GM18870 (cell line): ENCODE measurements at regions not wholly inside any gene's neighbourhood (a gene's known extent, or its start where the extent isn't known, plus 50 kb on each side); places are given as distances from the start of the nearest gene placed in this dataset.

Source experiments
- ATAC-seq: cut with Tn5 transposase; IDR thresholded peaks from one replicate; pipeline ENCODE4 v1.9.1; 2021; ENCODE audit warnings: moderate library complexity; ENCODE audit not compliant: unreplicated experiment

DNA sequence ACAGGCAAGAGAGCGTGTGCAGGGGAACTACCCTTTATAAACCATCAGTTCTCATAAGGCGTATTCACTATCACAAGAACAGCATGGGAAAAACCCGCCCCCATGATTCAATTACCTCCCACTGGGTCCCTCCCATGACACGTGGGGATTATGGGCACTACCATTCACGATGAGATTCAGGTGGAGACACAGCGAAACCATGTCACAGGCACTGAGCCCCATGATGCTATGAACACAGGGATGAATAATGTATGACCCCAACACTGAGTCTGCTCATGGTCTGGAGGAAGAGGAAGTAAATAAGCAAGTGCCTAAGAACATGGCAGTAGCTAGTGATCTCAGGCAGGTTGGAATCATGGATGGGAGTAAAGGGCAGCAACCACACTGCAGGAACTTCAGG, 281.0 kb upstream of the ZNF462 start:
- no peak for ATAC-seq

DNA sequence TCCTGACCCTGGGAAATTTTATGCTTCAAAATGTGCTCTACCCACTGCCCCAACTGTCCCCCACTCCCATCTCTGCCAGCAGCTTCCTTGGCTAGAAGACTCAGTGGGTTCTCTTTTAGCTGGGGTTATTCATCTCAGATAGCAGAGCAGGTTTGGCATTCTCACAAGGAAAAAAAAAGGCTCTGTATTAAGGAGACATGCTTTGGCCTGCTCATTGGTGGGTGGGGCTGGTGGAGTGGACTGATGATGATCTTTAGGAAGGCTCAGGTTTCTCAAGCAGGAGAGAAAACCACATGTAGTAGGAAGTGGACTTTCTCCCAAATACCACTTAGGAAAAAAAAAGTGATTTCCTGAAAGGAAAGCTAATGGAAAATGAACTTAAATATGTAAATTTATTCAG, 279.2 kb upstream of the ZNF462 start:
- ATAC-seq = no peak

DNA sequence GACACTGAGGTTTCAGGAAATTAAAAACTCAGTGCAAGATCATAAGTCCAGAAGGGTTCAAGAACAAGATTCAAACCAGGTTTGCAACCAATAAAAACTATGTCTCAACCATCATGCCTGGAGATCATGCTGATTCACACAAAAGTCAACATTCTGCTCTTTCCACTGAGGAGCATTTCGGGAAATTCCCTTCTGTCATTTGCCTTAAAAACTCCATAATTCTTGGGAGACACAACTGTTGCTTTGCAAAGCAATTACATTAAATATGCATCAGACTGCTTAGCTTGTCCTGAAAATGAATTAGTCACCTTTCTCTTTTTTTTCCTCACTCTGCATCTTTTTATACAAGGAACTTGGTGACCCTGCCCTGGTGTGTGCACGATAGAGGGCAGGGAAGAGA, 275.9 kb upstream of the ZNF462 start:
- ATAC-seq = no peak

DNA sequence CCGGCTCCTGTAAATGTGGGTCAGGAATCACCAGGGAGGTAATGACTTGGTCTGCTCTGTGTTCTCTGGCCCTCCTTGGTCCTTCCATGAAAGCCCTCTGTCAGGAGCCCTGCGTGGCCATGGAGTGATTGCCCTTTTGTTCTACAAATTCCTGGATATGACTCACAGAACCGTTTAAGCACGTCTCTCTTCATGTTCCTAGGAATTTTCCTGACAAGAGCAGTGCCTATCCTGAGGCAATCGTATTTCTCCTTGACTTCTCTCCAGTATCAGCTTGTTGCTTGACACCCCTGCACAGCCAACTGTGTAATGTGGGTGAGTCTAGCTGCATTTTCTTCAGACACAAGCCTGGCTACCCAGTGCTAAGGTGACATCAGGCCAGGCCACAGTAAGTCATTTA, 274.3 kb upstream of the ZNF462 start:
- no peak for ATAC-seq

DNA sequence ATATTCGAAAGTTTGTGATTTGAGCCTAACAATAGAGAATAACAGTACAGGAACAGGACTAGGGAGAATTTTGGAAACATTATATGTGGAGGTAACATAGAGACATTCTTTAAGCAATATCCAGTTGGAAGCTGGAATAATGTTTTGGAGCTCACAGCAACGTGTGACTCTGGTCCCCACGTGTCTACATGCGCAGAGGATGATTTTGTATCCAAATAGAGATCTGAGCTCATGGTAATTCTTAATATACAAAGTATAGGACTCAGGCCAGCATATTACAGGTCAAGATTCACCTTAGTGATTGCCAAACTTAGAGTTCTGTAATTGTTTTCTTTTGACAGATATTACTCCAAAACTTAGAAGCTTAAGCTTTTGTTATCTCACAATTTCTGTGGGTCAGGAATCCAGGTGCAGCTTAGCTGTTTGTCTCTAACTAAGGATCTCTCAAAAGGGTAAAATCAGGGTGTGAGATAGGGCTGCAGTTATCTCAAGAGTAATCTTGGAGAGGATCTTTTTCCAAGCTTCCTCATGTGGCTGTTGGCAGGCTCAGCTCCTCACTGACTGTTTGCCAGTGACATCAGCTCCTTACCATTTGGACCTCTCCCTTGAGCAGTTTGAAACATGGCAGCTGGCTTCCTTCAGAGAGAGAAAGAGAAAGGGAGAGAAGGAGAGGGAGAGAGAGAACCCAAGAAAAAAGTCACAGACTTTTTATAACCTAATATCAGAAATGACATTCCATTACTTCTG, 272.0 kb upstream of the ZNF462 start:
- no peak for ATAC-seq

DNA sequence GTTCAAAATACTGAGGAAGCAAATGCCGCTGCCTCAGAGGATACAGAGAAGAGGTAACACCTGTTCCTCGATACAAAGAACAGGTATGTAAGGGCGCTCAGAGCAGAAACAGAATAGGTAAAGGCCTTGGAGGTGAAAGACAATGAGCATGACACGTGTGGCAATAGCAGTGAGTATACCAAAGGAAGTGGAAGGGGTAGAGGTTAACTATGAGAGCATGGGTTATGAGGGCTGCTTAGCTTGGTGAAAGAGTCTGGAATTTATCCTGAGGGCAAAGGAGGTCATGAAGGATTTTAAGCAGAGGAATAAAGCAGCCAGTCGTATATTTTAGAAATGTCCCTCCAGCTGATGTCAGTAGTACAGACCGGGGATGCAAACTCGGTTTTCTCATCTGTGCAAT, 269.8 kb upstream of the ZNF462 start:
- ATAC-seq = no peak

DNA sequence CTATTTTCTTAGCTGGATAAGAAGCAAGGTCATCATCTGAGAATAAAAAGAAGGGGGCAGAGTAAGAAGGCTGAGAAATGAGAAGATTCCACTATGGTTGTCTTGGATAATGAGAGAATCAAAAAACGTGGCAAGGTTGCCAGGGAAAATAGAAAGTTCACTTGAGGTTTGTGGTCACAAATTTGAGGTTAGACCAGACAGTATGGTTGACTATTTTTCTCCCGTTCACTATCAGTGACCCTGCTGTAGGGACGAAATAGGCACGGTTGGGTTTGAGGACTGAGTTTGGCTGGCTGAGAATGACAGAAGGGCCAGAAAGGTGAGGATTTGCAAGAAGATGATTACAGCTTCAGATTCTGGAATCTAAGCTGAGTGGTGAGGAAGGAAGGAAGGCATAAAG, 266.0 kb upstream of the ZNF462 start:
- no peak for ATAC-seq

DNA sequence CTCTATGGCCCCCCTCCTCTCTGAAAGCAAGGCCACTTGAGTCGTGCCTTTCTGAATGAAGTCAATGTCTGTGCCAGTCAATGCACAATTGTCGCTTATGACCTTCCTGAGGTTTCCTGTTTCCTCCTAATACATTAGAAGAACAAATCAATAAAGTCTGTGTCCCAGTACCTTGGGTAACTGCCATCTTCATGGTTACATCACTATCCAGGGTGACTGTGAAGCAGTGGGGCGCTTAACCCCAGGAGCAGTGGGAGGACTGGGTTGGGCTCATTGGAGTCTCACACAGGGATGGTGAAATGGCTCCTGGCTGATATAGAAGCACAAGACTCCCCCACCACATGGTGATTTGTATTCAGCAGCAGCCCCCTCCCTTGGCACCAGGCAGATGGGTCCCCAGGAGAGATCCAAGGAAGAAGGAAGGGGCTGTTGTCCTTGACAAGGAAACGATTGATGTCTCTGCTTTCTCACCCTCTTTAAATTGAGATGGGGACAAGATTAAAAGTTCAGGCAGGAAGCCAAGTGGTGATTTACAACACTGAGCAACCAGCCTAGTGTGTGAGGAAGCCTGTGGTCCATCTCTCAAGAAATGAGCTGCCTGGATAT, 261.9 kb upstream of the ZNF462 start:
- no peak for ATAC-seq

DNA sequence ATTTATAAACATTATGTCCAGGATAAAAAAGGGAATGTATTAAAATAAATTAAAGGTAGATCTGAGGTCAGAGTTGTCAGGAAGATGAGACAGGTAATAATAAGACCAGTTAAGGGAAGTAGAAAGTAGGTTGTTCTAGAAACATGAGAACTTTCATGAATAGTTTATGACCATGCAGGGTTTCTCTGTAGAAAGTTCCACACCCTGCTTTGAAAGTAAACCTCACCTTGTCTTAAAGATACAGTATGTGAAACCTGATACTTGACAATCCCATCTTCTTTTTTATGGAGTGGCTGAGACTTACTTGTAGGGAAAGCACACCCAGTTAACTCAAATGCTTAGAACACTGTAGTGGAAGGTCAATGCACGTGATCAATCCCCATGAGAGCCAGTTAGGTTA, 260.6 kb upstream of the ZNF462 start:
- ATAC-seq = no peak

DNA sequence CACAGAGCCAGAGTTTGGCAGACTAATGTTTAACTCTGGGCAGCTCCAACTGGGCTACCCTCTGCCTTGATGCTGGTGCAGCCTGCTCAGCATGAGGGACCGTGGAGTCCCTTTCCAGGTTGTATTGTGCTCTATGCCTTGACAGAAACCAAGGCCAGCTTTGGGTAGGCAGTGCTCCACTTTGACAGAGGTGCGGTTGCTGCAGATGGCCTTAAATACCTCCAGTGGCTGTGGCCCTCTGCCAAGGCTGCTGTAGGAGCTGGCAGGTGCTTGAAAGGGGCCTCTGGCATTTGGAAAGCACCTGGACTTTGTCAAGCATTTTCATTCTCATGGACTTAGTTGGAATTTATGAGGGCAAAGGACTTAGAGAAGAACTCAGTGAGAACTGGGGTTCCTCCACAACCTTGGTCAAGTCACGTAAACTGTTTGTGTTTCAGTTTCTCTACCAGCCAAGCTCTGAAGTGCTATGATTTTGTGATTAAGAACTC, 249.7 kb upstream of the ZNF462 start:
- no peak for ATAC-seq

DNA sequence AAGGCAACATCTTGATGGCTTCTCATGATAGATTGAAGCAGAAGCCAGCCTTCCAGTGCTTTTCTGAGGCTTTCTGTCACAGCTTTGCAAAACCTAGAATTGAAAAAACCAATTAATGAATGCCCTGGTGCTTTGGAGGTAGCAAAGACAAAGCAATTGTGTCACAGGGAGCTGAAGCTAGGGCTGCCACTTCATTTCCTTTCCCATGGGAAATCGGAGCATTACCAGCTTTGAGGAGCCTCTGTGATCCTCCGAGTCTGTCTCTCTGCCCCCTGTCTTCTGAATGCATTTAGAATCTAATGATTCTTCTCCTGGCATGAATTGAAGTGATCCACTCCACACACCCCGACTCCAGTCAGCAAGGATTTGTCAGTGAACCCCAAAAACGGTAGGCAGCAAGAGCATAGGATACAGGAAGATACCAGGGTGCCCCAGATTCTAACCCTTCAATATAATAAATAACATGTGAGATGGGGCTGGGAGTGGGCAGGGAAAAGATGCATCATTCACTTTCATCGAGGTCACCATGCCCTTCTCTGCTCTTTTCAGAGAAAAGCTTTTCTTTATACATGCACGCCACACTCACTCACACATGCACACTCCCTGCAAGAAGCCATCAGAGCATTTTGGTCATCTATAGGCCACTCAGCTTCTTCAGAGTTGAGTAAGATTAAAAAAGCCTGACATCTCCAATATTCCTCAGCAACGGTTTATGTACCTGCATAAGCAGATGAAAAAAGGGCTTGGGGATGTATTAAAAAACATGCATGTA, 247.7 kb upstream of the ZNF462 start:
- no peak for ATAC-seq

DNA sequence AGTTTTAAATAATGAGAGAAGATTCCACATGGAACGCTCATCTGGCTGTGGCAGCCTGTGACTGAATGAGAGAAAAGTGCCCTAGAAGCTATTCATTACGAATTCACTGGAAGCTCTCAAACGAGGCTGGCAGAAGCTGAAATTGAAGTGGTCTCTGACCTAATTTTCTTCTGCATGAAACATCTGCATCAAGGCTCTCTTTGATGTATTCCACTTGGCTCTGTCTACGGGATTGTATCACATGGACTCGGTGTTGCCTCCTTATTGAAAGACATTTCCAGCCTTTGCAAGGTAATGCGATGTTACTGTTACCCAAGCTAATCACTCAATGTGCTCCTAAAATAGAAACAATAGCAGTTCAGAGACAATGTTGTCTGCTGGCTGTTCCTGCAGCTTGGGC, 246.9 kb upstream of the ZNF462 start:
- ATAC-seq = no peak

DNA sequence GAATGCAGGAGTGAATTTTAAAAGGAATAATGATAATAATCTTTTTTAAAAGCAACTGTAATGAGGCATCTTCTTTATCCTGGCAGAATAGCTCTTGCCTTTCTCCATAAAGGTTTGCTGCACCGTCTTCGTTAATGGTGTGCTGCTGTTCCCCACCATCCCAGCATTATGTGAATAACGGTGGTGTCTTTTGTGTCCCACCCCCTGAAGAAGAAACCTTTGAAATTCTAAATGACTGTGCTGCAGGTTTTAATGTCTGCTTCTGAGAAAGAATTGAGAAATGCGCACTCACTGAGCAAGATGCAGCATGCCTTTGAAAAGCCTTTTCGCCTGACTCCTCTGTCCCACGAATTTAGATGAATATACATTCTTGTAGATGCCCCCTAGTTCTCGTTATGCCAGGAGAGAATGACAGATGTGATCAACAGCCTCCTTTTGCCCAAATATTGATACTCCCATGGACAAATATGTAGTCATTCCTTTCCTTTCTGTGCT, 246.1 kb upstream of the ZNF462 start:
- no peak for ATAC-seq

DNA sequence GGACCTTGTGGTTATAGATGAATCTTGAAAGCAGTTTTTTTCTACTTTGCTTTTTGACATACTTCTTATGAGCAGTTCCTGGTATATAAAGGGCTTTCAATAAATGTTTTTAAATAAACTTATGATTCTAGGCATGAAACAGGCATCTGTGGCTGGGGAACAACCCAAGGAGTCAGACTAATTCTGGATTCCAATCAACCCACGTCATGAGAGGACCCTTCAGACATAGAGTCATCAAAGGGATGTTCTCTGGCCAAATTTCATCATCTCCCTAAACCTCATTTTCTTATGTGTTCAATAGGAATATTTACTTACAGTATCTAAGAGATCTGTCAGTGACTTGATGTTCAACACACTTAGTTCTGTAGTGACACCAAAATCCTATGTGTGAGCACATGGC, 243.8 kb upstream of the ZNF462 start:
- no peak for ATAC-seq

DNA sequence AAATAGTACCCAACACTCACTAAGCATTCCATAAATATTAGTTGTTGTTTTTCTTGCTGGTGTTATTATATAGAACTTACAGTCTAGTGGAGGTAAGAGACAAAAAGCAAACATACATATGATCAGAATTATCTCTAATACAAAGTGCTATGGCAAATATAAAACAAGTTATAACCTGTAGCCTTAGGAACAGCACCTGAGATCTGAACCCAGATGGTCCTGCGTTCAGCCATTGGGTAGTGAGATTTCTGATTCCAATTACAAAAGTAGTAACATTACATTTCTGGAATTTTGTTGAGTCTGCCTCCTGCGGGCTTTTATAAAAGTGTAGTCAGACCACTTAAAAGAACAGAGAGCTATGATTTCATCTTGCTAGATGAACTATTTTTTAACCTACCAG, 242.9 kb upstream of the ZNF462 start:
- ATAC-seq = no peak

DNA sequence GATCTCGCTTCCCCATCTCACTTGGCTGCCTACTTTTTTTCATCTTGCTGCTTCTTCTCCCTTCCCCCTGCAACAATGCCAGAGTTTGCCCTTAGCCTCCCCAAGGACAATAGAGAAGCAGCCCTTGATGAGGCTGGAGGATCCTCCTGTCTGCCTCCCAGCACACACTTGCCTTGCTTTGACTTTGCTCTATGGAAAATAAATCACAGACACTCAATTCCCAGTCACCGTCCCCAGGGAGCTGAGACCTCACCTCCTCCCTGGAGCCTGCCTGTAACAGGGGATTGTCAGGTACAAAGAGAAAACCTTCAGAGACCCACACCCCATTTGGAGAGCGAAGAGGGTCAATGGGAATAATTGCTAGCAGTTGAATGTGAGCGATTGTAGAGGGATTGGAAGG, 242.1 kb upstream of the ZNF462 start:
- no peak for ATAC-seq

DNA sequence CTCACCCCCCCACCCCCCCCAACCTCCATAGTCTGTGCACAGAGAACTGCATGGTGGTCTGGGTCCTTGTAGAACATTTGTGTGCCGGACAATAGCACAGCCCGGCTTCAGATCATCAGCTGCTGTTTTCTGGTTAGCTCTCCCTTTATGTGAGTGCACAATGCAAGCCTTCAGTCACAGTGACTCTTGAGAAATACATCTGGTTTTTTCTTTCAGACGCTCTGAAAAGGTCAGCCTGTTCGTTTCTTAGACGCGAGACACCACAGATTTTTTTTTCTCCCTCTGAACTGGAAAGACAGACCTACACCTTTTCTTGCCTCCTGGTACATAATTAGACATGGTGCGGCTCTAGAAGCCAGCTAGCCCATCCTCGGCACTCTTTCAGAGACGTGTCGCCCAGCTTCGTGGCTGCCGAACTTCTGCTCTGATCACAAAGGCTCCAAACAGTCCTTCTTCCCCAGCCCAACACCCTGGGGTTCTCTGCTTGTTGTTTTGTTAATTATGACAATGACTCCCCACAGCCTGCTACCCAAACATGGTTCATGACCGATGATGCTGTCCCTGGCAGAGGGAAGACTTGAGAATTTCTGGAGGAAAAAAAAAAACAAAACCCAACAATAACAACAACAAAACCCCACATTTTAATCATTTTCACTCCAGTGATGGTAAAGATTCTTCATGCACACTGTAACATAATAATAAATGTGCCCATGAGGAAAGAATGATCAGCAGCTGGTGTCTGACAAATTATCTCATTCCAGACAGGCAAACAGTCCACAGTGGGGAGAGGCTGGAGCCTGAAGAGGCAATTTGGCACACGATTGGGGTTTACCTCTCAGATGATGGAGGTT, 241.4 kb upstream of the ZNF462 start:
- no peak for ATAC-seq

DNA sequence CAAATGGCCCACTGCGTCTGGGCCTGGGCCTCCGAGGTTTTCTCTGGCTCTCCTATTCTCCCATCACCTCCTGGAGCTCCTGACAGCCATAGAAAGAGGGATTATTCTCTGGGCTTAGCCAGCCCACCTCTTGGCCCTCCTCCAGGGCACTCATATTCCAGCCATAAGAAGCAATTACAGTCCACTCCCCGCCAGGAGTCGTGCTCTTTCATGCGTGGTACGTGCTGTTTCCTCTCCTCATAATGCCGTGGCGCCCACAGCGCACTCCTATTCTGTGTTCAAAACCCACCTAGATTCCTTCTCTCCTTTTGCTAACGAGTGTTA, 240.8 kb upstream of the ZNF462 start:
- no peak for ATAC-seq

DNA sequence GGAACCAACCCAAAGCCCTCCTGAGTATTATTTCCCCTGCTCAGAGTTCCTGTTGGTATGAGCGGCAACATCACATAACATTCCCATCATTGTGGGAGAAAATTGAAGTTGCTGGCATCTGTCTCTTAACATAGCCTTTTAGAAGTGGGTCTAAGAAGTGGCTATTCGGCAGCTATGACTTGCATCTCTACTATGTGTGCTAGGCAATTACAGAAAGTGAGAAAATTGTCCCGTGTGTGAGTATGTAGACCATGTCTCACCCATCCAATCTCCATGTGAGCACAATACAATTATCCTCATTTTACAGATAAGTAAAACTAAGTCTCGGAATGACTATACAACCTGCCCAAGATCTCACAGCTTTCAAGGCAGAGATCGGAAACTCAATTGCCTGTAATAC, 239.4 kb upstream of the ZNF462 start:
- ATAC-seq = no peak

DNA sequence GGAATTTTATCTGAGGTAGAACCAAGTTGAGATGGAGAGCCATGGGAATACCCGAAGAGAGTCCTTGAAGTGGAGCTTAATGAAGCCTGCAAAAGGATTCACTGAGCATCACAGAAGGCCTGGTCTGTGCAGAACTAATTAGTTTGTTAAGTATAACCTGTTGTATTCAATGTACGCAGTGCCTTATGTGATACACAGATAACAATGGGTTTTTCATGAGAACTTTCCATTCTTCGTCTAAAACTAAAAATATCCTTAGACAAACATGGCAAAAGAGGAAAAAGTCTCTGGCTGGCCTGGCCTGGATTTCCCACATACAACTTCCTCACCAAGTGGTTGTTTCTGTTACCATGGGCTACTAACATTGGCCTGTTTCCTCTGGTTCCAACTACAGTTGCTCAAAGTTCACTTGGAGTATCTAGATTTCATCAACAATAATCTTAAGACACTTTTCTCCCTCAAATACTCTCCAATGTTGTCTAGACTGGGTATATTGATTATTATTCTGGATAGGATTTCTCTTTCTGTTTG, 237.6 kb upstream of the ZNF462 start:
- ATAC-seq = no peak

DNA sequence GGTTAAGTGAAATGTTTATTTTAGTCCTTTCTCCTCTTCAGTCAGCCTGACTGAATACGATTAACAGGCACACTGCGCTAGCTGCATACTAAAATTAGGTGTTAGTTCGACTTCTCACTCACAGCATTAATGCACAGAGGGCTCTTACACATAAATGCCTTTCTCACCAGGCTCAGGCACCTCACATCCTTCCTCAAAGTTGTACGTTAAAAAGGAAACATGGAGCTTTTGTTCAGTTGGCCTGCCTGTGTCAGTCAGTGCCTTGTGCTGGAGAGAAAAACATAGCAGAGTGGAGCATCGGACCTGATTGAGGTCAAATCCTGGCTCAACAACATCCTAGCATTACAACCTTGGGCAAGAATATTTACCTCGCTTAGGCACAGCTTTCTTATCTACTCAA, 236.0 kb upstream of the ZNF462 start:
- ATAC-seq = no peak
